GM12872 (cell line): ENCODE measurements at regions not wholly inside any gene's neighbourhood (a gene's known extent, or its start where the extent isn't known, plus 50 kb on each side); places are given as distances from the start of the nearest gene placed in this dataset.

ENCODE experiments used
- CTCF ChIP-seq: IDR thresholded peaks from 3 replicates; pipeline ENCODE4 v1.5.1; 2011; ENCODE audit warnings: low read depth, mild to moderate bottlenecking, low read length, moderate library complexity; ENCODE audit not compliant: insufficient read depth

GRCh38 chr12:31201382-31201781 lies 124.6 kb downstream of the SINHCAF start:
- TF ChIP-seq CTCF = no peak

GRCh38 chr12:31203261-31203660 lies 122.7 kb downstream of the SINHCAF start:
- TF ChIP-seq CTCF = no peak

GRCh38 chr12:31205054-31205453 lies 120.9 kb downstream of the SINHCAF start:
- no peak for TF ChIP-seq CTCF

DNA sequence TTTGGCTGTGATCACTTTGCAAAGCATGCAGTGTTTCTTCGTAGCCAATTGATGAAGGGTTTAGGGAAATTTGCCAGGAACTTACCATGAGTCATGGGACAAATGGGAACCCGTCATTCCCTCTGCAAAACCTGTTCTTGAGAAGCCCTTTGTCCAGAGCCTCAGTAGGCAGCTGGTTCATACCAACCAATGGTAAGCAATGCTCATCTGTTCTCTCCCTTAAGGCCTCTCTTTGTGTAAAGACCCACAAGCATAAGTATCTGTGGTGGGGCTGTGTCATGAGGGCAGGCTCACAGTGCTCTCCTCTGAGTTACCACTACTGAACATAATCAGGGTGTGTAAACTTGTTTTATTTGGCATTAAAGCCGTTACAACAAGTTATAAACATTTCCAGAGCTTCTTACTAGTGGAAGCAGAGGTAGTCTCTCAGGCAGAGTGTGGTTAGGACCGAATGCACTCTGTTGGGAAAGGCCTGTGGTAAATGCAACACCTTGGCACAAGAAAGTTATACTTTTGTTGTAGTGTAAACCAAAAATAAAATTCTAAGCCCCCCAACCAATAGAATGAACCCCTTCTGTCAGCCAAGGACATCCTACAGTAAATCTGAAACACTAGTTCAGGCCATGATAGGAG lies 119.8 kb downstream of the SINHCAF start:
- no peak for TF ChIP-seq CTCF

DNA sequence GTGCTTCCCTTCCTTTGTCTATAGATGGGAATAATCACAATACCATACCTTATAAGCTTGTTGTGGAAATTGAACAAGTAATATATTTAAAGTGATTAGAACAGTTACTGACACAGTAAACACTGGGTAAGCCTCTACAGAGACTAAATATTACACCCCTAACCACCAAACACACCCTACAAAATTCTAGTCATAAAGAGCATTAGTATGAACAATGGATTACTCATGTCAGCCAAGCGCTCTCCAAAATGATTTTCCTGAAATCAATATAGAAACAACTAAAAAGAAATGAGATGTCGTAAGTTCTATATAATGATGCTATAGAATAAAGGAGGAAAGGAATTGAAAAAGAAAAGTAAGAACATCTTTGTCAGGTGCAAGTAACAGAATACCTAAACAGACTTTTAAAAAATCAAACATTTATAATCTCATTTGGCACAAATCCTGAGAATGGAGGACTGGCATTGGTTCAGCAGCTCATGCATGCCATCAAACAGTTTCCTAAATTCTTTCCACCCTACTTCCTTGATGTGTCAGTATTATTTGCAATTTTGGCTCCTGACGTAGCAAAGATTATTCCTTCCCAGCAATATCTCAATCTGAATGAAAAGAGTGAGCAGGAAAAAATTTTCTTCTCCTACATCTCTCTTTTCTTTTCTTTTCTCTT lies 118.0 kb downstream of the SINHCAF start:
- no peak for TF ChIP-seq CTCF

DNA sequence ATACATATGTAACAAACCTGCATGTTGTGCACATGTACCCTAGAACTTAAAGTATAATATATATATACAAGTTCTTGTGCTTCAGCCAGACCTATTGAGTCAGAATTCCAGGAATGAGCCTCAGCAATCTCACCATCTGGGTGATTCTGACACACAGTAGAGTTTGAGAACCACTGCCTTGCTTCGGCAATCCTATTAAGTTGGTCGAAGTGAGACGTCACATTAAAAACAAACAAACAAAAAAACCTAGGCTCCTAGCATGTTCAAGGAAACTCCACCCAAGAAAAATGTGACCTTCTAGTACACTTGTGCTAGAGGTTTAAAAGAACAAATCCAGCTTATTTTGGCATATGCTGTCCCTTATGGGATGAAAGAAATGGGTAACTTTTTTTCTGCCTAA lies 115.8 kb downstream of the SINHCAF start:
- TF ChIP-seq CTCF = no peak

GRCh38 chr12:31210541-31210940 lies 115.4 kb downstream of the SINHCAF start:
- no peak for TF ChIP-seq CTCF
